KMS-11 (cell line): ENCODE measurements at regions not wholly inside any gene's neighbourhood (a gene's known extent, or its start where the extent isn't known, plus 50 kb on each side); places are given as distances from the start of the nearest gene placed in this dataset.

Experiments used
- H2AFZ ChIP-seq: fragments of 200-600 bp; sonication (generic); 2 replicates; pipeline ENCODE4 v1.6.1; 2016; ENCODE audit warnings: antibody characterized with exemption, mixed run types, low read depth
- H3K27ac ChIP-seq: fragments of 200-600 bp; sonication (generic); 2 replicates; pipeline ENCODE4 v1.6.1; 2016; ENCODE audit warnings: mild to moderate bottlenecking, mixed run types
- H3K27me3 ChIP-seq: fragments of 200-600 bp; sonication (generic); 2 replicates; pipeline ENCODE4 v1.6.1; 2017; ENCODE audit warnings: mild to moderate bottlenecking, low read depth, mixed run types, moderate library complexity; ENCODE audit not compliant: insufficient read depth
- H3K36me3 ChIP-seq: fragments of 200-600 bp; sonication (generic); 2 replicates; pipeline ENCODE4 v1.6.1; 2017; ENCODE audit warnings: mild to moderate bottlenecking, mixed run types; ENCODE audit not compliant: insufficient read depth
- H3K4me1 ChIP-seq: fragments of 200-600 bp; sonication (generic); 2 replicates; pipeline ENCODE4 v1.6.1; 2016; ENCODE audit warnings: mild to moderate bottlenecking, low read depth, mixed run types; ENCODE audit not compliant: poor library complexity, severe bottlenecking
- H3K4me2 ChIP-seq: fragments of 200-600 bp; sonication (generic); 2 replicates; pipeline ENCODE4 v1.7.0; 2016; ENCODE audit warnings: mild to moderate bottlenecking, mixed run types
- H3K4me3 ChIP-seq: fragments of 200-600 bp; sonication (generic); IDR thresholded peaks from 2 replicates; pipeline ENCODE4 v1.6.1; 2017; ENCODE audit warnings: low read depth, low read length, mixed read lengths; ENCODE audit not compliant: insufficient read depth
- H3K79me2 ChIP-seq: fragments of 200-600 bp; sonication (generic); 2 replicates; pipeline ENCODE4 v1.6.1; 2016; ENCODE audit warnings: low read depth, mixed run types; ENCODE audit not compliant: insufficient read depth
- H3K9ac ChIP-seq: fragments of 200-600 bp; sonication (generic); 2 replicates; pipeline ENCODE4 v1.6.1; 2016; ENCODE audit warnings: mild to moderate bottlenecking, mixed run types
- H4K20me1 ChIP-seq: fragments of 200-600 bp; sonication (generic); 2 replicates; pipeline ENCODE4 v1.6.1; 2016; ENCODE audit warnings: mild to moderate bottlenecking, mixed run types; ENCODE audit not compliant: insufficient read depth
- CTCF ChIP-seq: fragments of 200-600 bp; sonication (generic); conservative IDR thresholded peaks from 2 replicates; pipeline ENCODE4 v1.6.1; 2017; ENCODE audit warnings: low read depth, mild to moderate bottlenecking, antibody characterized with exemption, low read length, moderate library complexity, mixed read lengths

GRCh38 chr20:1774479-1774878, 116.9 kb upstream of the SIRPG start:
- H3K4me3 ChIP-seq = no peak overlapping the region
- no peak overlapping the region for H3K9ac ChIP-seq
- H3K79me2 ChIP-seq = no peaks in the 10 kb centered on the region
- no peak overlapping the region for H3K4me2 ChIP-seq
- H2AFZ ChIP-seq = no peak overlapping the region
- H3K36me3 ChIP-seq = no peaks in the 10 kb centered on the region
- H3K27ac ChIP-seq = no peak overlapping the region
- peaks cover 5% of the 10 kb centered on the region for H3K4me1 ChIP-seq
- no peak for TF ChIP-seq CTCF
- H3K27me3 ChIP-seq = no peaks in the 10 kb centered on the region
- no peaks in the 10 kb centered on the region for H4K20me1 ChIP-seq

GRCh38 chr20:1773816-1774215, 116.2 kb upstream of the SIRPG start:
- Histone ChIP-seq H2AFZ (no peak overlapping the region), H3K4me2 (no peak overlapping the region), H3K27ac (no peak overlapping the region), H3K79me2 (no peaks in the 10 kb centered on the region), H3K4me1 (peaks cover 5% of the 10 kb centered on the region), H3K9ac (no peak overlapping the region), H3K27me3 (no peaks in the 10 kb centered on the region), H4K20me1 (no peaks in the 10 kb centered on the region), H3K36me3 (no peaks in the 10 kb centered on the region), H3K4me3 (no peak overlapping the region)
- no peak for TF ChIP-seq CTCF

GRCh38 chr20:1769491-1769890, 111.9 kb upstream of the SIRPG start:
- H3K4me3 ChIP-seq = no peak overlapping the region
- TF ChIP-seq CTCF = no peak

GRCh38 chr20:1766731-1767130, 109.2 kb upstream of the SIRPG start:
- Histone ChIP-seq H3K4me2 (no peak overlapping the region), H3K4me1 (peaks cover 4% of the 10 kb centered on the region), H2AFZ (no peak overlapping the region), H3K36me3 (no peaks in the 10 kb centered on the region), H3K9ac (no peak overlapping the region), H3K79me2 (no peaks in the 10 kb centered on the region), H3K4me3 (no peak overlapping the region), H3K27me3 (no peaks in the 10 kb centered on the region), H3K27ac (no peak overlapping the region), H4K20me1 (no peaks in the 10 kb centered on the region)
- TF ChIP-seq CTCF = no peak

More at GRCh38 chr20:1769491-1769890, 111.9 kb upstream of the SIRPG start:
- Histone ChIP-seq H3K27me3 (no peaks in the 10 kb centered on the region), H3K27ac (no peak overlapping the region), H3K4me1 (no peaks in the 10 kb centered on the region), H4K20me1 (no peaks in the 10 kb centered on the region), H3K9ac (no peak overlapping the region), H3K4me2 (no peak overlapping the region), H3K79me2 (no peaks in the 10 kb centered on the region), H2AFZ (no peak overlapping the region), H3K36me3 (no peaks in the 10 kb centered on the region)
